ENCODE measurements at regions not wholly inside any gene's neighbourhood (a gene's known extent, or its start where the extent isn't known, plus 50 kb on each side); places are given as distances from the start of the nearest gene placed in this dataset.

DNA sequence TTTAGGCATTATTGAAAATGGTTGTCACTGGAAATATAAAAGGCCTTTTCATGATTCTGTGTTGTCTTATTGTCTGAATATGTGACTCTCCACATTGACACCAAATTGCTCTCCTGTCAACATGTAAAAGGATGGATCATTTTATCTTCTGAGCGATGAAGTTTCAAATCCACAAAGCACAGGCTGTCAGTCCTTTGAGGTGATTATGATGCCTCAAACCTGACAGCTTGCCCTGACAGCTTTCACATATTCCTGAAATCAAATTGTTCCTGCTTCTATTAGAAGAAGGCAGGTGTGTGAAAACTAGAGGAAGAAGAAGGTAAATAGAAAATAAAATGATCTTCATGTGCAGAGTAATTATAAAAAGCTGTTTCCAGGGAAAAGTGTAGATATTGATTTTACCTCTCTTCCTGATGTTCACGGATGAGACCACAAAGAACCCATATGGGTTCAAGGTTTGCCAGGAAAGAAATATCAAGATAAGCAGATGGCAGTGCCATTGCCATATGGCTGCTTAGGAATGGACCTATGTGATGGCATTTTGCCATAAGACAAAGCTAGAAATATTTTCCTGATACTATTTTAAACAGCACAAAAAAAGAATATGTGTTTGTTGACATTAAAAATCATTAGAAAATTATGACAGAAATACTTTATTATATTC, 1006.3 kb upstream of the AGA start:
- no peak for DNase-seq

- no peak for DNase-seq
These were observed 1008.4 kb upstream of the AGA start for GRCh38 chr4:178450614-178451013.

- no peak for DNase-seq
These were observed 1010.8 kb upstream of the AGA start for GRCh38 chr4:178453057-178453456.

DNA sequence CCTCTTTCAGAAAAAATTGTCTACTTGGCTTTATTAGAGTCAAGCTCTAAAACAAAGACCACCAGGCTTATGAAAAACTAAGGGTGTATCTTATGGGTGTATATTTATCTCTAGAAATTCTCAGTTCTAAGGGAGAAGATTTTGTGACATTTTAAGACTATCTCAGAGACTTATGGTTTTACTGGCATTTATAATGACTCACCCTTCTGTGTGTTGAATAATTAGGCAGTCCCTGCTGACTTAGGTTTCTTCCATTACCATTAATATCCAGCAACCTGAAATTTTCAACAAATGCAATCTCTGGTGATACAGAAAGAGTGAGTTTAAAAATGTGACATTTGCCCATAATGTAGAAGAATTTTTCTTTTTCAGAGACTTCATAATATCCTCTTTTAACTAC, 1015.0 kb upstream of the AGA start:
- DNase-seq: no peak

GRCh38 chr4:178462710-178463109, 1020.5 kb upstream of the AGA start:
- DNase-seq: no peak

- no peak for DNase-seq
These were observed 1021.5 kb upstream of the AGA start for GRCh38 chr4:178463747-178464146.

DNA sequence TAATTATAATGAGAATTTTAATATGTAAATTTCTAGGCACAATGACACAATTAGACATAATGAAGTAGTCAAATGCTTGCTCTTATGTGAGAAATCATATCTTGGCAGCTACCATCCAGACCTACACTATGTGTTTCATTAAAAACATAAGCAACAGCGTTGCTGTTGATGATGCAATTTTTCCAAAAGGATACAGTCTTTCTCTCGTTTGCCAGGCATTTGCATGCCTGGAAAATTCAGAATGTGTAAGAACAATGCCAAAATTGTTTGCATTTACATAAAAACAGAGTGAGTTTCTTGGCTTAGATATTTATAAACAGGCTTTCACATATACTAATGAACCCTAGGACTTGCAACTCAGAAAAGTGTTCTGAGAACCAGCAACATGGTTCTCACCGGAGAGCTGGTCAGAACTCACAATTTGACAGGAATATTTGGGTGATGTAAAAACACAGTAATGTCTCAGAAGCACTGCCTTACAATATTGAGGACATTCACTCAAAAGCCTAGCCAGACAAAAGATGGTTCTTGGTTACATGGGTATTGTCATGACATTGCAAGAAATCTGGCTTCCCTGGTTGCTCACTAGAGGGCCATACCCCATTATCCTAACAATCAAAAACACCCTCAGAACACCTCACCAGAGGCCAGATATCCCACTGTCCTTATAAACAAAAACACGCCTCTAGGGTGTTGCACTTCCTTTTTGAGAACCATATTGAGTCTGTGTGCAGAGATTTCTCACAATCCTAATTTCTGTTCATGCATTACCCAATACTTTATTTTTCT, 1029.0 kb upstream of the AGA start:
- no peak for DNase-seq

DNA sequence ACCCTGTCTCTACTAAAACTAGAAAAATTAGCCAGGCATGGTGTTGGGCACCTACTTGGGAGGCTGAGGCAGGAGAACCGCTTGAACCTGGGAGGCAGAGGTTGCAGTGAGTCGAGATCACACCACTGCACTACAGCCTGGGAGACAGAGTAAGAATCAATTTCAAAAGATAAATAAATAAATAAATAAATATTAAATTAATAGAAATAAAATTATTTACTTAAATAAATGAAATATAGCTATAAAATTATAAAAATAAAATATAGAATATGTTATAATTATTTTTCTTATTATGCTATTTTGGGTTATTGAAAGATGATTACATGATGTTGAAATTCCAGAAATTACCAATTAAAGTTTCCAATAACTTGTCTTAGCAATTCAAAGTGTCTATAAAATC, 1029.8 kb upstream of the AGA start:
- no peak for DNase-seq

DNA sequence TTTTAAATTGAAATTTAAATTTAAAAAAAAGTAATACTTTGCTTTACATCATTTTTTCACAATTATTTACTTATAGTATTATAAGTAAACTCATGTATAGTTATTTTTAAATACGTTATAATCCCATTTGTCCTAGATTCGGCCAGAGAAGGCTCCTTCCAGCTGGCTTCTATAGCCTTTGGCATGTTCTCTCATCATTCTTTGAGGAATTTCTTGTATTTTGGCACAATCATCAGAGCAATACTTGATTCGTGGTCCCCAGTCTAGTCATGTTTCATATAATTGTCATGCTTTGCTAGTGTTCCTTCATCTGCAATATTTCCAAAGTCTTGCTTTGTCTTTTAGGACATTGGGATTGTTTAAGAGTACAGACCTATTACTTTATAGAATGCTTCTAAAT, 1037.9 kb upstream of the AGA start:
- no peak for DNase-seq

DNA sequence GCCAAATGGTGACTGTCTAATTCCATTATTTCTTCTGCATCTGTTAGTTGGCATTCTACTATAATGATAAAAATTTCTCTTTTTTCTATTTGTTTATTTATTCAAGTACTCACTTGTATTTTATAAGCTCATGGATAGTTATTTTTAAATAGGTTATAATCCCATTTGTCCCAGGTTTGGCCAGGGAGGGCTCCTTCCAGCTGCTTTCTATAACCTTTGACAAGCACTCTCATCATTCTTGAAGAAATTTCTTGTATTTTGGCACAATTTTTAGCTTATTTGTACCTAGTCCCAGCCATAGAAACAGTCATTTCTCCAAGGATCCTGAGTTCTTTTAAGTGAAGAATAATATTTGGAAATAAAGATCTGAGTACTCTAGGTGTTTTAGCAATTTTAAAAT, 1038.6 kb upstream of the AGA start:
- no peak for DNase-seq

DNA sequence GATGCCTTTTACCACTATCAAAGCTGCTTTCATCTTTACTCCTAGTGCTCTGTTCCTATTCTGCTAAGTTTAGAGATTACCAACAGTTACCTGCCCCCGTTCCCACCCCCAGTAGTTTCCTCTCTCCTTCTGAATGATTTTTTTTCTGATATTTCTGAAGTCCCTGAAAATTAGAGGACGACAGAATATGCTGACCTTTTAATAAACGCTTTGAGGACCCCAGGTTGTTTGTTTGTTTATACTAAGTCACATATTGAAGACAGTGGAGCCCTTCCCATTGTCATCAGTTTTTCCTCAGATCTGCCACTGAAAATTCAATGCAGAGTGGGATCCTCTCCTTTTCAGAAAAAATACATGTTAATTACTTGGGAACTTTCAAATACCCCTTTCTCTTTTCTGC, 1039.3 kb upstream of the AGA start:
- no peak for DNase-seq

DNA sequence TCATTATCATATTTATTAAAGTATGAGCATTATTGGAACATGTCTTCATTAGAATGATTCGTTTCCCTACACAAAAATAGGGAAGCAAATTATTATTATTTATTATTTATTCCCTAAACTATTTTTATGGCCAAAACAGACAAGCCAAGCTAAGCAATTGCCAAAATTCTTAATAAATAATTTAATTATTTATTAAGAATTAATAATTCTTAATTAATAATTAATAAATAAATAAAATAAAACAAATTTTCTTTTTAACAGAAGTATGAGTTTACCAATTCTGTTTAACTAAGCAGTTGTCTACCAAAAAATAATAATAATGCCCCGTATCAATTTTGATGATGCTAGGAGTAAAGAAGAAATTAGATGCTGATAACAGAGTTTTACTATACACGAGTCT, 1080.8 kb upstream of the AGA start:
- no peak for DNase-seq

DNA sequence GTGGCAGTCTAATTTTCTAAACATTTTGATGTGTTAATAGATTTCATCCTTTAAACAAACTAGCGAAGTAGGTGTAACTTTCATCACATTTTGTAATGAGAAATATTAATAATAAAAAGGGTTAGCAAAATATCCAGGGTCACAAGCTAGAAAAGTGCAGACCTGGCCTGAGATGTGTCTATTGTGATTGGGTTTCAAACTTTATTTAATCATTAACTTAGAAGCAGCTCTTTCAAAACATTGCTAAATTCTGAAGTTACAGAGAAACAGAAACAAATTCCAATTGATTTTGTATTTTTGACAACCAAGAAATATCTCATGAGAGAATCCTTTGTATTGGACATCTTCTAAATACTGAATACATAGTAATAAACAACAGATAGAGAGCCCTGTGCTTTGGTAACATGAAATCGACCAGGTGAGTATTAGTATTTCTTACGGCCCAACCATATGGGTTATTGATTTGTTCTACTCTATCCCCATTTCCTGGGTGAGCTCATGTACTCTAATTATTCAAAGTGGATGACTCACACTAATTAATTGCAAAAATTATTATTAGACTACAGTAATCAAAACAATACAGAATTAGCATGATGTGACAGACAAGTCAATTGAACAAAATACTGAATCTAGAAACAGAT, 1093.8 kb upstream of the AGA start:
- no peak for DNase-seq

- DNase-seq: no peak
These were observed 1111.0 kb upstream of the AGA start for GRCh38 chr4:178553201-178553600.

- no peak for DNase-seq
These were observed 1112.1 kb upstream of the AGA start for GRCh38 chr4:178554352-178554751.

- no peak for DNase-seq
These were observed 1114.6 kb upstream of the AGA start for GRCh38 chr4:178556796-178557195.

DNA sequence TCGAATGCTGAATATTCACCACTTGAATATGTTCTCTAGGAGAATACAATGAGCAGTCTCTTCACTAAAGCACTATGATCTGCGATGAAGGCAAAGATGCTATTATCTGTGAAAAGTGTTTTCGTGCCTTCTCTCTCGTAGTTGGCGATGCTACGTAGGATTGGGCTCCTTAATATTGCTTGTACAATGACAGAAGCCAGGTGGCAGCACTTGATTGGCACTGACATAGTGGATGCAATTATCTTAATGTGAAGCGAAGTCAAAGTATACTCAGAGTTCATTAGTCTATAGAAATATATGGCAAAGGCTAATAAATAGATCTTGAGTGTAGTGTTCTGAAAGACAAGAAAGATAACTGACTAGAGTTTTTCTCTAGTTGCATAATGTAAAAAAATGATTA, 1135.7 kb upstream of the AGA start:
- no peak for DNase-seq

DNA sequence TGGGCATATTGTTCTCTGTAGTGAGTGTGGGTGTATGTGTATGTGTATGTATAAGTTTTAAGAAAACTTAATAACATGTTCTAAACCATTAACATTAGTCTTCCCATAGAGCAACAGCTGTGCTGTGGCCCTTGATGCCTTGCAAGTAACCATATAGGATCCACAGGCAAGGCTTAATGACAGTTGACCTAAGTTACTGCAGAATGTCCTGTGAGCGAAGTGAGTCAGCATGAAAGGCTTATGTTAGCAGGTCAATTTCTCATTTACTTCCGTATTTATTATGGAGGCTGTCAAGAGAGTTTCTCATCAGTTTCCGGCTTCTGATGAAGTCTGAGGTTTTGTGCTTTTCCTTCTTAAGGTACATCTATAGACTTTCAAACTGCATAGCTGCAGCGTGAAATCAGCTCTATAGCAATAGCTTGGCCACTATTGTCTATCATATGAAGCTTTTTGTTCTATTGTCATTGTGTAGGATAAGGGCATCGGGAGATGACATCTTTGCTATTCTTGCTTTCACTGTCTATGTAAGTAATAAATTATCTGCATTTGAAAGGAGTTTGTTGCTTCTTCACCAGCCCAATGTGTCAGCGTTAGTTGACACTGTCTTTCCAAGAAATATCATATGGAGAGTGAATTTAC, 1153.4 kb upstream of the AGA start:
- no peak for DNase-seq

- no peak for DNase-seq
These were observed 1156.4 kb upstream of the AGA start for GRCh38 chr4:178598672-178599071.

DNA sequence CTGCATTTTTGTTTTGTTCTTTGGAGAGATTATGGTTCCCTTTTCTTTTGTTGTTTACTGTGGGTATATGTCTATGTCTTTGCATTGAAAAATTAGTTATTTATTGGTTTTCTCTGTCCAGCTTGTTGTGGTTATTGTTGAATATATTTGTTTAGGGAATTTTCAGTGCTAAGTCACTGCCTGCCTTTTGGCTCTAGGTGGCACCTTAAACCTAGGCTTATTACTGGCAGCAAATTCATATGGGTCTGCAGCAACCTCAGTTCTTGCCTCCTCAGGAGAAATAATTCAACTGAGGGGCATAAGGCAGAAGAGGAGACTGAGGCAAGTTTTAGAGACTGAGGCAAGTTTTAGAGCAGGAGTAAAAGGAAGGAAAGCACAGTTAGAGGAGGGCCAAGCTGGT, 1157.3 kb upstream of the AGA start:
- no peak for DNase-seq

DNA sequence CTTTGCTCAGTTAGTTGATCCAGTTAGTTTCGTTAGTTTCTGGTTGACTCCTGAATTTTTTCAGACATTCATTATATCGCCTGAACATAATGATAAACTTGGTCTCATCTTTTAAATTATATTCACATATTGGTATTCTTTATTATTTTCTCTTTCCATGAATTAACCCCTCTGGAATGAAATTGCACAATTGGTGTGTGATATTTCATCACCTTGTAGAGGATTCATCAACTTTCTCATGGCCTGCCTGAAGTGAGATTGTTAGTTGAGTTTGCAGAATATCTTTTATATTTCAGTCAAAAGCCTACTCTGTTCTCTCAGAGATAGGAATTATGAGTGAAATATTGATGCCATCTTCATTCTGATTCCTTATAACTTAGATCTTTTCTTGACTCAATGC, 1160.6 kb upstream of the AGA start:
- DNase-seq: no peak

DNA sequence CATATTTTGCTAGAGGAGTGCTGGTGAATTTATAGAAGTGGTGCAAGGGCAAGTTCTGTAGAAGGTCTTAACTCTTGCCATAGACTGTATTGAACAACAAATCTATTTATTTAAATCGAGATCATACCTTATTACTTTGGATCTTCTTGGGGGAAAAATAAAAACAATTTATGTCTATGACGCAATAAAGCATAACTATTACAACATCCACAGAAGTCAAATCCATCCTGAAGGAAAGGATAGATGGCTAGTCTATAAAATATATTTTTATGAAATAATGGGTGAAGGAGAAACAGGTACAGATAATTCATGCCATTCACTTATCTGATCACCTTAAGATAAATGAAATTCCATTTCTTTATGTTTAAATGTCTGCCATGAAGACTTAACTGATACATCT, 1168.8 kb upstream of the AGA start:
- no peak for DNase-seq

GRCh38 chr4:178612733-178613132, 1170.5 kb upstream of the AGA start:
- DNase-seq: no peak

DNA sequence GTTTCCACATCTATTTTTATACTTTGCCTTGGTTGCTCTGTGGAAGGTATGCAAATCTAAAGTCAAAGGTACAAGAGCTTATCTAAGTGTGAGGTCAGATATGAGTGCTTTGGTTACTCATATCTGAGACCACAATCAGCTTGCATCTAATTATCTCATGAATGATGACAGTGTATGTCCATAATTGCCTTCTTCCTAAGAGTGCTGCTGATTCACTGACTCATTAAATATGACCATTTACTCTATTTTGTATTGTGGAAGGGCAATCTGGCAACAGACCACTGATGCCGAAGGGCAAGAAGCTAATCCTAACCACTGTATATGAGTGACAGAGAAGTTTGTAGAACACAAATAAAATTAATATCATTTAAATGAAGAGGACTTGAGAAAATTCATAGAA, 1190.2 kb upstream of the AGA start:
- DNase-seq: no peak

Measured in amniotic stem cell (primary cell).